ENCODE measurements at regions not wholly inside any gene's neighbourhood (a gene's known extent, or its start where the extent isn't known, plus 50 kb on each side); places are given as distances from the start of the nearest gene placed in this dataset.

GRCh38 chr18:44409515-44409914, 271.2 kb upstream of the SETBP1 start:
- no peak overlapping the region for H3K27ac ChIP-seq (ENCODE audit: low read length in 2 of 2)
- no peak overlapping the region for H2AFZ ChIP-seq (ENCODE audit: insufficient read depth, low read depth, low read length, poor library complexity, severe bottlenecking)
- ChIA-PET CTCF (no interaction called here), POLR2A (no interaction called here)
- Mint-ChIP-seq H3K9me3 (ENCODE audit: insufficient read depth) (no peaks in the 10 kb centered on the region), H3K4me3 (no peak overlapping the region), H3K4me1 (no peaks in the 10 kb centered on the region), H3K27ac (no peak overlapping the region), H3K27me3 (peaks cover 3% of the 10 kb centered on the region)
- ATAC-seq (ENCODE audit: low read depth) (no peak), DNase-seq (no peak)
- H4K20me1 ChIP-seq (ENCODE audit: control insufficient read depth, insufficient read depth, low read length, poor library complexity, severe bottlenecking): no peaks in the 10 kb centered on the region
- 100% methylated on average over 1 of the region's 1 CpG for WGBS (ENCODE audit: insufficient coverage)
- no peaks in the 10 kb centered on the region for H3K36me3 ChIP-seq (replicated peaks in 1 of 2; ENCODE audit: control extremely low read depth in 1 of 2, control insufficient read depth in 1 of 2, extremely low read depth in 1 of 2, insufficient read depth in 2 of 2, low read length in 1 of 2)
- H3K4me2 ChIP-seq (replicated peaks; ENCODE audit: low read depth, low read length, poor library complexity, severe bottlenecking): no peak overlapping the region
- intact Hi-C loops (cut with micrococcal nuclease): no loop called here
- no peaks in the 10 kb centered on the region for H3K79me2 ChIP-seq (ENCODE audit: control insufficient read depth, insufficient read depth, low read length)
- no peak overlapping the region for H3K4me3 ChIP-seq (ENCODE audit: control extremely low read depth in 1 of 5, extremely low read depth in 1 of 5, insufficient read depth in 1 of 5, low read depth in 2 of 5, low read length in 4 of 5)
- H3K9me3 ChIP-seq (ENCODE audit: control extremely low read depth in 1 of 3, control insufficient read depth in 2 of 3, insufficient read depth in 1 of 3, low read length in 2 of 3): no peaks in the 10 kb centered on the region
- no peaks in the 10 kb centered on the region for H3K4me1 ChIP-seq (ENCODE audit: control insufficient read depth in 2 of 2, insufficient read depth in 2 of 2, low read length in 2 of 2)
- no peak overlapping the region for H3K9ac ChIP-seq (ENCODE audit: low read length)
- no peaks in the 10 kb centered on the region for H3K27me3 ChIP-seq (replicated peaks in 1 of 4; ENCODE audit: control extremely low read depth in 1 of 4, control insufficient read depth in 3 of 4, insufficient read depth in 4 of 4, low read length in 3 of 4)
- TF ChIP-seq EZH2 (IDR thresholded peaks at IDR 0.05; ENCODE audit: borderline replicate concordance, insufficient read depth, low read depth, low read length, poor library complexity, severe bottlenecking): no peak
- TF ChIP-seq CTCF (IDR thresholded peaks at IDR 0.05): no peak

- no peak overlapping the region for H3K9ac ChIP-seq (ENCODE audit: low read length)
- ChIA-PET CTCF (no interaction called here), POLR2A (no interaction called here)
- no peaks in the 10 kb centered on the region for H3K4me1 ChIP-seq (ENCODE audit: control insufficient read depth in 2 of 2, insufficient read depth in 2 of 2, low read length in 2 of 2)
- no peaks in the 10 kb centered on the region for H4K20me1 ChIP-seq (ENCODE audit: control insufficient read depth, insufficient read depth, low read length, poor library complexity, severe bottlenecking)
- H3K9me3 ChIP-seq (ENCODE audit: control extremely low read depth in 1 of 3, control insufficient read depth in 2 of 3, insufficient read depth in 1 of 3, low read length in 2 of 3): no peaks in the 10 kb centered on the region
- no peak for ATAC-seq (ENCODE audit: low read depth)
- no peak for DNase-seq
- TF ChIP-seq CTCF (IDR thresholded peaks at IDR 0.05): no peak
- no peak for TF ChIP-seq EZH2 (IDR thresholded peaks at IDR 0.05; ENCODE audit: borderline replicate concordance, insufficient read depth, low read depth, low read length, poor library complexity, severe bottlenecking)
- no peak overlapping the region for H3K27ac Mint-ChIP-seq
- no peak overlapping the region for H3K4me3 Mint-ChIP-seq
- peaks cover 3% of the 10 kb centered on the region for H3K27me3 Mint-ChIP-seq
- H3K36me3 ChIP-seq (replicated peaks in 1 of 2; ENCODE audit: control extremely low read depth in 1 of 2, control insufficient read depth in 1 of 2, extremely low read depth in 1 of 2, insufficient read depth in 2 of 2, low read length in 1 of 2): no peaks in the 10 kb centered on the region
- H3K4me1 Mint-ChIP-seq: no peaks in the 10 kb centered on the region
- intact Hi-C loops (cut with micrococcal nuclease): no loop called here
- no peak overlapping the region for H3K4me3 ChIP-seq (ENCODE audit: control extremely low read depth in 1 of 5, extremely low read depth in 1 of 5, insufficient read depth in 1 of 5, low read depth in 2 of 5, low read length in 4 of 5)
- H3K27ac ChIP-seq (ENCODE audit: low read length in 2 of 2): no peak overlapping the region
- no peaks in the 10 kb centered on the region for H3K79me2 ChIP-seq (ENCODE audit: control insufficient read depth, insufficient read depth, low read length)
- no peak overlapping the region for H2AFZ ChIP-seq (ENCODE audit: insufficient read depth, low read depth, low read length, poor library complexity, severe bottlenecking)
- no peaks in the 10 kb centered on the region for H3K27me3 ChIP-seq (replicated peaks in 1 of 4; ENCODE audit: control extremely low read depth in 1 of 4, control insufficient read depth in 3 of 4, insufficient read depth in 4 of 4, low read length in 3 of 4)
- H3K9me3 Mint-ChIP-seq (ENCODE audit: insufficient read depth): no peaks in the 10 kb centered on the region
- H3K4me2 ChIP-seq (replicated peaks; ENCODE audit: low read depth, low read length, poor library complexity, severe bottlenecking): no peak overlapping the region
Measured at GRCh38 chr18:44410740-44411139, 269.9 kb upstream of the SETBP1 start.

Data from B cell (primary cell).